HepG2 (cell line): ENCODE measurements at regions not wholly inside any gene's neighbourhood (a gene's known extent, or its start where the extent isn't known, plus 50 kb on each side); places are given as distances from the start of the nearest gene placed in this dataset.

Experiments used
- ATAC-seq: fragments of 200-7000 bp; cut with Tn5 transposase; 3 replicates; pipeline ENCODE4 v1.9.1; 2020; ENCODE audit warnings: mild to moderate bottlenecking, moderate library complexity
- BruUV-seq: library from RNA; stranded (reverse); fragments of 400-500 nt; replicated peaks from 2 replicates; lab custom pipeline; 2021; lab: Mats Ljungman, UMichigan
- CTCF ChIA-PET: fragments of 300-600 bp; formaldehyde crosslinking; extraction: SDS; loops from one replicate; lab custom pipeline; 2021; ENCODE audit warnings: low total read pairs, inconsistent platforms, low intra/inter-chr PET ratio; lab: Yijun Ruan, JAX
- POLR2A ChIA-PET: fragments of 350-600 bp; sonication (Branson Sonifier 250); formaldehyde crosslinking; loops from one replicate; lab custom pipeline; 2020; ENCODE audit warnings: antibody characterized with exemption, inconsistent platforms; lab: Yijun Ruan, JAX
- DNase-seq: peaks from one replicate; pipeline ENCODE4 v3.0.0-alpha.2; 2015; ENCODE audit warnings: low spot score
- FAIRE-seq: peaks from 3 replicates; lab custom pipeline; 2011; peaks lifted over from hg19 to GRCh38; lab: Jason Lieb, UNC
- H2AFZ ChIP-seq: one replicate; pipeline ENCODE4 v1.6.1; 2011; ENCODE audit warnings: low read length, inconsistent platforms
- H3K27ac ChIP-seq: fragments of 300-600 bp; 3 replicates; pipeline ENCODE4 v1.8.0; 2011; ENCODE audit warnings: mixed run types, mild to moderate bottlenecking, mixed read lengths, low read length, inconsistent platforms; ENCODE audit not compliant: insufficient read depth; ENCODE audit errors: extremely low read length
- H3K27me3 ChIP-seq, 2 experiments: fragments of 200-600 bp in 1 of 2; 2 replicates in 1 of 2; 3 replicates in 1 of 2; pipeline versions ENCODE4 v1.6.0 to v1.8.0; 2011; ENCODE audit warnings: low read length in 2 of 2, mild to moderate bottlenecking in 2 of 2, moderate library complexity in 2 of 2, inconsistent platforms in 1 of 2; ENCODE audit not compliant: insufficient read depth in 2 of 2, control insufficient read depth in 1 of 2
- H3K36me3 ChIP-seq, 2 experiments: fragments of 200-600 bp in 1 of 2; replicated peaks in 1 of 2; 2 replicates in 1 of 2; 3 replicates in 1 of 2; pipeline versions ENCODE4 v1.5.1 to v1.8.0; 2011; ENCODE audit warnings: low read length in 2 of 2, inconsistent platforms in 1 of 2; ENCODE audit not compliant: insufficient read depth in 2 of 2, control insufficient read depth in 1 of 2
- H3K4me1 ChIP-seq: 2 replicates; pipeline ENCODE4 v1.5.1; 2012; ENCODE audit warnings: low read length, inconsistent platforms; ENCODE audit not compliant: insufficient read depth
- H3K4me2 ChIP-seq: 2 replicates; pipeline ENCODE4 v1.6.0; 2011; ENCODE audit warnings: low read depth, low read length, inconsistent platforms
- H3K4me3 ChIP-seq, 3 experiments: fragments of 200-600 bp in 1 of 3; sonication (generic), shearing (Covaris generic) in 1 of 3; replicated peaks in 1 of 3; 2 replicates each; pipeline ENCODE4 v1.5.1; 2011 to 2016; ENCODE audit warnings: low read length in 3 of 3, inconsistent platforms in 2 of 3, low read depth in 2 of 3, mild to moderate bottlenecking in 2 of 3, control low read depth in 1 of 3, mixed read lengths in 1 of 3; ENCODE audit not compliant: insufficient read depth in 1 of 3
- H3K79me2 ChIP-seq: one replicate; pipeline ENCODE4 v1.6.1; 2011; ENCODE audit warnings: low read length, inconsistent platforms; ENCODE audit not compliant: insufficient read depth
- H3K9ac ChIP-seq: 2 replicates; pipeline ENCODE4 v1.6.0; 2011; ENCODE audit warnings: mild to moderate bottlenecking, low read depth, low read length, inconsistent platforms; ENCODE audit not compliant: insufficient read depth
- H3K9me3 ChIP-seq: 2 replicates; pipeline ENCODE4 v1.5.1; 2012; ENCODE audit warnings: mild to moderate bottlenecking, low read length
- H4K20me1 ChIP-seq: 2 replicates; pipeline ENCODE4 v1.6.0; 2011; ENCODE audit warnings: inconsistent platforms, mild to moderate bottlenecking, low read length, moderate library complexity; ENCODE audit not compliant: insufficient read depth
- ATM ChIP-seq: fragments of 450-650 bp; IDR thresholded peaks from 2 replicates; pipeline ENCODE4 v1.7.1; 2017; ENCODE audit warnings: mild to moderate bottlenecking, borderline replicate concordance
- BHLHE40 ChIP-seq: IDR thresholded peaks from 2 replicates; pipeline ENCODE4 v1.6.1; 2011; ENCODE audit warnings: low read length, improper control_type of control experiment
- FOXJ3 ChIP-seq: sonication (generic); formaldehyde crosslinking; IDR thresholded peaks from 2 replicates; pipeline ENCODE4 v1.4.0; 2020; ENCODE audit warnings: missing genetic modification reagents, mild to moderate bottlenecking, borderline replicate concordance
- GLI4 ChIP-seq: sonication (generic); formaldehyde crosslinking; IDR thresholded peaks from 2 replicates; pipeline ENCODE4 v1.5.1; 2020; ENCODE audit warnings: missing genetic modification reagents, mild to moderate bottlenecking, moderate library complexity, borderline replicate concordance
- KLF6 ChIP-seq: IDR thresholded peaks from 2 replicates; pipeline ENCODE4 v1.8.0; 2016; ENCODE audit warnings: missing biosample characterization, missing genetic modification reagents
- MZF1 ChIP-seq: sonication (generic); formaldehyde crosslinking; IDR thresholded peaks from 2 replicates; pipeline ENCODE4 v1.8.1; 2023; ENCODE audit warnings: mild to moderate bottlenecking, missing genetic modification reagents, borderline replicate concordance
- POLR2G ChIP-seq: fragments of 200-400 bp; formaldehyde crosslinking; IDR thresholded peaks from 2 replicates; pipeline ENCODE4 v1.6.1; 2018; ENCODE audit warnings: mild to moderate bottlenecking, low read depth, low read length, moderate library complexity
- SCMH1 ChIP-seq: sonication (generic); formaldehyde crosslinking; IDR thresholded peaks from 2 replicates; pipeline ENCODE4 v1.9.0; 2021; ENCODE audit warnings: missing genetic modification reagents, mild to moderate bottlenecking, borderline replicate concordance
- SMAD1 ChIP-seq: sonication (generic); formaldehyde crosslinking; IDR thresholded peaks from 2 replicates; pipeline ENCODE4 v1.4.0; 2020; ENCODE audit warnings: missing genetic modification reagents, low read depth, mild to moderate bottlenecking, borderline replicate concordance
- SOX6 ChIP-seq, 2 experiments: fragments of 450-650 bp in 1 of 2; sonication (generic) in 1 of 2; formaldehyde crosslinking in 1 of 2; IDR thresholded peaks; 2 replicates each; pipeline versions ENCODE4 v1.4.0 to v1.6.1; 2017 to 2020; ENCODE audit warnings: antibody characterized with exemption in 1 of 2, mild to moderate bottlenecking in 1 of 2, missing genetic modification reagents in 1 of 2
- TOE1 ChIP-seq: sonication (generic); formaldehyde crosslinking; IDR thresholded peaks from 2 replicates; pipeline ENCODE4 v1.4.0; 2020; ENCODE audit warnings: mild to moderate bottlenecking, missing genetic modification reagents
- ZNF550 ChIP-seq: sonication (generic); formaldehyde crosslinking; IDR thresholded peaks from 2 replicates; pipeline ENCODE4 v1.4.0; 2020; ENCODE audit warnings: mild to moderate bottlenecking, missing genetic modification reagents, borderline replicate concordance
- ZNF564 ChIP-seq: sonication (generic); formaldehyde crosslinking; IDR thresholded peaks from 2 replicates; pipeline ENCODE4 v1.8.1; 2023; ENCODE audit warnings: mild to moderate bottlenecking, missing genetic modification reagents
- ZNF879 ChIP-seq: sonication (generic); formaldehyde crosslinking; IDR thresholded peaks from 2 replicates; pipeline ENCODE4 v1.8.1; 2023; ENCODE audit warnings: missing genetic modification reagents
- ZSCAN12 ChIP-seq: sonication (generic); formaldehyde crosslinking; IDR thresholded peaks from 2 replicates; pipeline ENCODE4 v1.9.0; 2021; ENCODE audit warnings: mild to moderate bottlenecking, missing genetic modification reagents
- ZSCAN30 ChIP-seq: sonication (generic); formaldehyde crosslinking; IDR thresholded peaks from 2 replicates; pipeline ENCODE4 v1.5.0; 2020; ENCODE audit warnings: mild to moderate bottlenecking, missing genetic modification reagents
- WGBS: methylation state at CpG from one replicate; pipeline ENCODE4 v1.1.6; 2017; ENCODE audit warnings: low lambda C conversion rate; 5-methylcytosine and 5-hydroxymethylcytosine counted together
- in situ Hi-C: cut with HindIII; loops from 2 replicates; pipeline ENCODE4 v1.10.0; 2017; ENCODE audit warnings: low pct_unique_long_range_greater_than_20kb; ENCODE audit not compliant: extremely low pct_ligation_motif_present
- intact Hi-C: fragments of 100-400 bp; cut with micrococcal nuclease; formaldehyde crosslinking; loops from one replicate; pipeline ENCODE4 v1.10.0; 2022; ENCODE audit not compliant: unreplicated experiment
- TF ChIP-seq, protein P1 (sequence below): conservative IDR thresholded peaks from 2 replicates; pipeline ENCODE4 v1.6.1; 2018; ENCODE audit warnings: missing genetic modification reagents
- TF ChIP-seq, protein P2 (sequence below): IDR thresholded peaks from 2 replicates; pipeline ENCODE4 v1.6.1; 2018; ENCODE audit warnings: missing genetic modification reagents

DNA sequence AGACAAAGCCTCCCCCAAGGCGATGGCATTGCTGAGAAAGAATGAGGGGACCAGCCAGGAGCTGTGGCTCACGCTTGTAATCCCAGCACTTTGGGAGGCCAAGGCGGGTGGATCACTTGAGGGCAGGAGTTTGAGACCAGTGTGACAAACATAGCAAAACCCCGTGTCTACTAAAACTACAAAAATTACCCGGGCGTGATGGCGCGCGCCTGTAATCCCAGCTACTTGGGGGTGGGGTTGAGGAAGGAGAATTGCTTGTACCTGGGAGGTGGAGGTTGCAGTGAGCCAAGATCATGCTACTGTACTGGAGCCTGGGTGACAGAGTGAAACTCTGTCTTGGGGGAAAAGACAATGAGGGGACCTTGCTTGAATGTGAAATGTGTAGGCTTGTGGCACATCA is 402.4 kb upstream of the C2CD4B start:
- 81% methylated on average over 9 of the region's 9 CpGs for WGBS
- Histone ChIP-seq H3K4me3 (no peak overlapping the region), H3K4me1 (peaks cover 24% of the 10 kb centered on the region), H3K27me3 (peaks cover 3 to 22% of the 10 kb centered on the region in 2 experiments; a peak in 3 of 5 replicates), H3K9ac (no peak overlapping the region), H3K9me3 (no peaks in the 10 kb centered on the region), H3K36me3 (no peaks in the 10 kb centered on the region), H2AFZ (no peak overlapping the region), H4K20me1 (peaks cover 34% of the 10 kb centered on the region), H3K4me2 (no peak overlapping the region), H3K27ac (no peak overlapping the region), H3K79me2 (no peaks in the 10 kb centered on the region)
- TF ChIP-seq, protein P1, sequence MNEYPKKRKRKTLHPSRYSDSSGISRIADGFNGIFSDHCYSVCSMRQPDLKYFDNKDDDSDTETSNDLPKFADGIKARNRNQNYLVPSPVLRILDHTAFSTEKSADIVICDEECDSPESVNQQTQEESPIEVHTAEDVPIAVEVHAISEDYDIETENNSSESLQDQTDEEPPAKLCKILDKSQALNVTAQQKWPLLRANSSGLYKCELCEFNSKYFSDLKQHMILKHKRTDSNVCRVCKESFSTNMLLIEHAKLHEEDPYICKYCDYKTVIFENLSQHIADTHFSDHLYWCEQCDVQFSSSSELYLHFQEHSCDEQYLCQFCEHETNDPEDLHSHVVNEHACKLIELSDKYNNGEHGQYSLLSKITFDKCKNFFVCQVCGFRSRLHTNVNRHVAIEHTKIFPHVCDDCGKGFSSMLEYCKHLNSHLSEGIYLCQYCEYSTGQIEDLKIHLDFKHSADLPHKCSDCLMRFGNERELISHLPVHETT (CRISPR knock-in tag) = no peak
- TF ChIP-seq ZSCAN12 (CRISPR knock-in tag) = no peak
- no peak for TF ChIP-seq SMAD1 (CRISPR knock-in tag)
- no peak for TF ChIP-seq ZNF564 (CRISPR knock-in tag)
- no peak for TF ChIP-seq FOXJ3 (CRISPR knock-in tag)
- ChIA-PET POLR2A (no interaction called here), CTCF (no interaction called here)
- no peak for FAIRE-seq
- in situ Hi-C loops (no loop called here), intact Hi-C loops (no loop called here)
- no peak for ATAC-seq
- no peak for DNase-seq
- no TSS peak for BruUV-seq

DNA sequence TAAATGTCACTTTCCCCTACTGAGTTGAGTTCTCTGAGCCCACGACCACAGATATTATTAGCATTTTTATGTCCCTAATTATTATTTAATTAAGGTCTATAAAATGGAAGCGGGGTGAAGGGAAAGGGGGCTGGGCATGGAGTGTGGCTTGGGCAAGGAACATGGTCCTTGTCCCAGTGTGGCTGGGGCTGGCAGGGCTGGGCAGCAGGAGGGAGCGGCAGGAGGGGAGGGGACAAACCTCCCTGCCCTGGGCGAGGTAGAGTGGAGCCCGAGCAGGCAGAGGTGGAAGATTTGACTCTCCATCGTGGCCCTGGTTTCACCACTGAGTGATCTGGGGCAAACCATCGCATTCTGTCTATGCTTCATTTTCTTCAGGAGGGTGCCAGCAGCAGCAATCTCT is 402.9 kb upstream of the C2CD4B start:
- Histone ChIP-seq H3K9ac (no peak overlapping the region), H3K4me1 (peaks cover 24% of the 10 kb centered on the region), H3K27ac (no peak overlapping the region), H3K36me3 (no peaks in the 10 kb centered on the region), H3K79me2 (no peaks in the 10 kb centered on the region), H3K4me3 (no peak overlapping the region), H3K27me3 (peaks cover 3 to 27% of the 10 kb centered on the region in 2 experiments; a peak in 3 of 5 replicates), H3K9me3 (no peaks in the 10 kb centered on the region), H2AFZ (no peak overlapping the region), H4K20me1 (peaks cover 40% of the 10 kb centered on the region), H3K4me2 (no peak overlapping the region)
- intact Hi-C loops (no loop called here), in situ Hi-C loops (no loop called here)
- BruUV-seq = no TSS peak
- 86% methylated on average over 7 of the region's 7 CpGs for WGBS
- DNase-seq (no peak), ATAC-seq (no peak), FAIRE-seq (no peak)
- ChIA-PET CTCF (no interaction called here), POLR2A (no interaction called here)
- no peak for TF ChIP-seq ATM
- no peak for TF ChIP-seq KLF6 (CRISPR knock-in tag)
- TF ChIP-seq TOE1 (CRISPR knock-in tag) = no peak
- TF ChIP-seq ZNF879 (CRISPR knock-in tag) = no peak
- TF ChIP-seq SCMH1 (CRISPR knock-in tag) = no peak
- no peak for TF ChIP-seq ZNF550 (CRISPR knock-in tag)
- no peak for TF ChIP-seq ZSCAN30 (CRISPR knock-in tag)
- no peak for TF ChIP-seq GLI4
- no peak for TF ChIP-seq SOX6 (IDR thresholded peaks at IDR 0.05)
- TF ChIP-seq SOX6 (CRISPR knock-in tag; IDR thresholded peaks at IDR 0.05) = no peak
- TF ChIP-seq, protein P2, sequence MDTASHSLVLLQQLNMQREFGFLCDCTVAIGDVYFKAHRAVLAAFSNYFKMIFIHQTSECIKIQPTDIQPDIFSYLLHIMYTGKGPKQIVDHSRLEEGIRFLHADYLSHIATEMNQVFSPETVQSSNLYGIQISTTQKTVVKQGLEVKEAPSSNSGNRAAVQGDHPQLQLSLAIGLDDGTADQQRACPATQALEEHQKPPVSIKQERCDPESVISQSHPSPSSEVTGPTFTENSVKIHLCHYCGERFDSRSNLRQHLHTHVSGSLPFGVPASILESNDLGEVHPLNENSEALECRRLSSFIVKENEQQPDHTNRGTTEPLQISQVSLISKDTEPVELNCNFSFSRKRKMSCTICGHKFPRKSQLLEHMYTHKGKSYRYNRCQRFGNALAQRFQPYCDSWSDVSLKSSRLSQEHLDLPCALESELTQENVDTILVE = no peak
- TF ChIP-seq POLR2G = no peak
- no peak for TF ChIP-seq BHLHE40
- TF ChIP-seq MZF1 (CRISPR knock-in tag) = no peak
